DMS114 treated with DMSO at 0.1 percent for 48 hours (cell line): ENCODE measurements at regions not wholly inside any gene's neighbourhood (a gene's known extent, or its start where the extent isn't known, plus 50 kb on each side); places are given as distances from the start of the nearest gene placed in this dataset.

ENCODE experiments used
- DNase-seq: peaks from one replicate; lab custom pipeline; 2025; ENCODE audit not compliant: unreplicated experiment; lab: John Stamatoyannopoulos, UW

GRCh38 chr9:25964239-25964638 lies 286.0 kb upstream of the TUSC1 start:
- DNase-seq, result peak; percentile 1

- DNase-seq, result no peak
Observed at GRCh38 chr9:25960178-25960577, 281.9 kb upstream of the TUSC1 start.

- no peak for DNase-seq
Observed at GRCh38 chr9:25954209-25954608, 276.0 kb upstream of the TUSC1 start.

DNA sequence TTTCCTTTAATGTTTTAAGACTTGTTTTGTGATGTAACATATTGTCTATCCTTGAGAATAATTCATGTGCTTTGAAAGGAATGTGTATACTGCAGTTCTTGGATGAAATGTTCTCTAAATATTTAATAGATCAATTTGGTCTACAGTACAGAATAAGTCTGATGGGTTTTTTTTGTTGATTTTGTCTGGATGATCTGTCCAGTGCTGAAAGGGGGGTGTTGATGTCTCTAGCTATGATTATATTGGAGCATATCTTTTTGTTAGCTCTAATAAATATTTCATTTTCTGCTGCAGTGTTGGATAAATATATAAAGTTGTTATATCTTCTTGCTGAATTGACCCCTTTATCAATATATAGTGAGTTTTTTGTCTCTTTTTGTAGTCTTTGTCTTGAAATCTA lies 269.9 kb upstream of the TUSC1 start:
- DNase-seq, result no peak

DNA sequence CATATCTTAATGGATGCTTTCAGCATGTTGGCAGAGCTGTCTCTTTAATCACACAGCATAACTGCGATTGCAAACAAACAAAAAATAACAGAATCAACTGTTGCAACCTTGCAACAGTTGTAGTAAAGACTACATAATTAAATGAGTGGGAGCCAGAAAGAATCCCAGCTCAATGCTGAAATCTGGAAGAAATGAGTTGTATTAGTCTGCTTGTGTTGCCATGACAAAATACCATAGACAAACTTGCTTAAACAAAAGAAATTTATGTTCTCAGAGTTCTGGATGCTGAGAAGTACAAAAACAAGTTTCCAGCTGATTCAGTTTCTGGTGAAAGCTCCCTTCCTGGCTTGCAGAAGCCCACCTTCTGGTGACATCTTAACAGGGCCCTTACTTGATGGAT lies 260.9 kb upstream of the TUSC1 start:
- no peak for DNase-seq

DNA sequence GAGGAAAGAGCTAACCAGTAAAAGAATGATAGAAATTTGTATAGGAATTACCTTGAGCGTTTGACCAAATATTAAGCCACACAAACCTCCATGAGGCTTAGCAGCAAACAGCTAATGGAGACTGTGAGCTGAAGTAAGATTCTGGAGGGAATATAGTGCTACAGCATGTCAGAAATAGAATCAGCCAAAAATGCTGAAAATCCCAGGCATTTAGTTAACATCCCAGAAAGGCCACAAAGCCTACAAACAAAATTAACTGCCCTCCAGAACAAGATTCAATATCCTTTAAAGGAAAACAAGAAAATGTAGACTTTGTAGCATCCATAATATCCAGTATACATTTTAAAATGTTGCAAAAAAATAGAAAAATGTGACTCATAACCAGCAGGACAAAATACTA lies 257.8 kb upstream of the TUSC1 start:
- no peak for DNase-seq

- no peak for DNase-seq
Observed at GRCh38 chr9:25935188-25935587, 256.9 kb upstream of the TUSC1 start.

- no peak for DNase-seq
Observed at GRCh38 chr9:25918761-25919160, 240.5 kb upstream of the TUSC1 start.

GRCh38 chr9:25917731-25918362 lies 239.6 kb upstream of the TUSC1 start:
- DNase-seq, result no peak

DNA sequence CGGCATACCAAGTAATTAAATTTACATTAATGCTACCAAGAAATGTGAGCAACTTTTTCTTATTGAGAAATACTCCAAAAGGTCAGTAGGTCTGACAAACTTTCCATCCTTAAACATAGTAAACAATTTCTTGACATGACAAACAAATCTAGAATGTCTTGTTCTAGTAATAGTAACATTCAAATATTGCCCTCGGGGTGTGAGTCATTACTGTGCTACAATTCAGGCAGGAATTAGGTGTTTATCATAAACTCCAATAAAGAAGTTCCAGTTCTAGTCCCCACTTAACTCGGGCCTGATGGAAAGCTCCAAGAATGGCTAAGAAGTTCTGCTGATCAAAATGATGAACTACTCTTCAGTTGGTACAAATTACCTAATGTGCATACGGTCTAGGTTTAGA lies 235.6 kb upstream of the TUSC1 start:
- no peak for DNase-seq

- no peak for DNase-seq
Observed at GRCh38 chr9:25904701-25905100, 226.5 kb upstream of the TUSC1 start.

GRCh38 chr9:25891527-25891926 lies 213.3 kb upstream of the TUSC1 start:
- no peak for DNase-seq

GRCh38 chr9:25889661-25890060 lies 211.4 kb upstream of the TUSC1 start:
- DNase-seq, result no peak

DNA sequence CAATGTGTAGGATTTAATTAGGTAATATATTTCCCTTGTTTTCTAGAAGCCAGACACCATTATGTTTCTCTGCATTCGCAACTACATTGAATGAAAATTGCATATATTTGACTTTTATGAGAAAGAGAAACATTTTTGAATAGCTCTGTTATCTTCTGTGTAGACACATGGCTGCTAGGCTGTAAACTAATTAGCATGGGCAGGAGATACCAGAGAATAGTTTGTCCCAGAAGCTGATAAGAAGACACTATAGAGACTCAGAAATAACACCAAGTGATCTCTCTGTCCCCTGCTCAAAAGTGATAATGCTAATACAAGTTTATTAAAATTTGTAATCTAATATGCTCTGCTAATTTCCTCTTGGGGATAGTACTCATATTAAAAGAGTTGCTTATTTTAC lies 198.0 kb upstream of the TUSC1 start:
- DNase-seq, result no peak

DNA sequence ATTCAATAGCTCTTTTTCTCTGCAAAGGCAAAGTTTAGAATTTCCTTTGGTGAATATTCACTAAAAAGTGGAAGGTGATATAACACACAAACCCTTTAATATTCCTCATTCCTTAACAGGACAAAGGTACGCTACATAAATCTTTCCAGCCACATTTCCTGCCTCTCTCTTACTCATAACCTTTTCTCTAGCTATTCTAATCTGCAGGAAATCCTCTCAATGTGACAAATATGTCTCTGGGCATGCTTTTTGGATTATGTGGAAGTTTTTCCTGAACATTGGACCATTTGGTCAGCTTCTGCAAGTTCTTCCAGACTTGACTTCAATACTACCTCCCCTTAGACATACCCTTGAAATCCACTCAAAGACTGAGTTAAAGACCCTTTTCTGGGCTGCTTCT lies 186.3 kb upstream of the TUSC1 start:
- DNase-seq, result no peak

- DNase-seq, result no peak
Observed at GRCh38 chr9:25861421-25861820, 183.2 kb upstream of the TUSC1 start.

- DNase-seq, result no peak
Observed at GRCh38 chr9:25857147-25857546, 178.9 kb upstream of the TUSC1 start.

DNA sequence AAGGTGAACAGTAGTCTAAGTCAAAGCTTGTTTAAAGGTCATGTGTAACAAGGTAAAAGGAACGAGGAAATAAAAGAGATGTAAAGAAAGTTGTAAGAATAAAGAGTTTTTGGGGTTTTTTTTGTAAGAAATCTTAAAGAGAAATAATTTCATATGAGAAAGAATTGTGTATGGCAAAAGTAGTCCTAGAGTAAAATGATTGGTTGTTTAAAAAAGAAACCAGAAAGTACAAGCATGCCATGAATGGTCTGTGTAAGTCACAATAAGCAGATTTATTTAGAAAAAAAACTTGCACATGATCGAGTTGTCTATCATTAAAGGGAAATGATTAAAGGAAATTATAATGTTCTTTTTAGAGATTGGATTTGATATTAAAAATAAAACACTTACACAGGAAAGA lies 172.6 kb upstream of the TUSC1 start:
- no peak for DNase-seq

- no peak for DNase-seq
Observed at GRCh38 chr9:25845867-25846266, 167.6 kb upstream of the TUSC1 start.

DNA sequence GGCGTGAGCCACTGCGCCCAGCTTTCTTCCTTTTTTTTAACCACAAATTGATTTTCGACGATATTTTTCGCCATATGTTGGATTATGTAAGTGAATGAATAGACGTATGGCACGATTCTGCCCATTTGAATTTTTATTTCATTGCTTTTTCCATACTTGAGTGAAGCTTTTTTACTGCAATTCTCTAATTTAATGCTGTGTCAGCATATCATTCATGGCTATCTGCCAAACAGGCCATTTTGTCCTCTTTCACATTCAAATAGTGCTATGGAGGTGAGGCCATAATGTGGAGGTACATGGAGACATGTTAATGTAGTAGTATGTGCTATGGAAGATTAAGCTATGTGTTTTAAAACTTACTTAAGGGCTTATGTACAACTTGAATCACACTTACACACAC lies 152.1 kb upstream of the TUSC1 start:
- DNase-seq, result no peak

- no peak for DNase-seq
Observed at GRCh38 chr9:25827626-25828025, 149.4 kb upstream of the TUSC1 start.

DNA sequence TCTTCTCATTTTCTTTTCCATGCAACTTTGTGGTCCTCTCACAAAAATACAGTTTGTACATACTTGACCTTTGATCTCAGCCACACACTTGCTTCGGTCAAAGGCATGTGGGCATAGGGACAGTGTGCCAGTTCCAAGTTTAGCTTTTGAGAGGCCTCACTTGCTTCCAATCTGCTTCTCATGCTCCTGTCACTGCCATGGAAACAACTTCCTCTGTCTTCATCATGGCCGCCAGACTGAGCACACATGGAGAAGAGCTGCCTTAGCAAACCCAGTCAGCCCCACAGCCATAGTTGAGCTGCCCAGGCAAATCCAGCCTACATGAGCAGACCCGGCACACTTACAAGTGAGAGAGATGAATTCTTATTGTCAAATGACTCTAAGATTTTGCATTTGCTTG lies 138.2 kb upstream of the TUSC1 start:
- no peak for DNase-seq

GRCh38 chr9:25814023-25814422 lies 135.8 kb upstream of the TUSC1 start:
- DNase-seq, result no peak

DNA sequence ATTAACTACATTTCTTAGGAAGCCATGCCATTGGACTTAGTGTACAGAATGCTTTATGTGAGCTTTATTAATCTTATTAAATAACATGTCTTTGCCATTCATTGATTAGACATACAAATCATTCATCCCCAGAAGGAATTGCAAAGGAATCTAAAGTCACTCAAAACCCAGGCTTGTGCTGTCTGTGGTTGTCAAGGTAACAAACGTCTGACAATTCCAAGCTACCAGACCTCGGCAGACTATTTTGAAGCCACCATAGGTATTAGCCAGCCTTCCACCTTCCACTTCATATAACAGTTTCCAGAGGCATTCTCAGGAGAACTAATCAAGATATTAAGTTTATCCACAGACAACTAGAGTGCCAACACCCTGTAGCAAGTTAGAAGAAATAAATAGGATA lies 135.2 kb upstream of the TUSC1 start:
- no peak for DNase-seq
